HCT116 (cell line): ENCODE measurements at regions not wholly inside any gene's neighbourhood (a gene's known extent, or its start where the extent isn't known, plus 50 kb on each side); places are given as distances from the start of the nearest gene placed in this dataset.

Experiments
- EZH2 ChIP-seq: fragments of 200-600 bp; sonication (generic); IDR thresholded peaks from 2 replicates; pipeline ENCODE4 v1.6.1; 2017; ENCODE audit warnings: antibody characterized with exemption, mixed run types
- TF ChIP-seq, protein P1 (sequence below): IDR thresholded peaks from 2 replicates; pipeline ENCODE4 v1.6.1; 2012
- TF ChIP-seq, protein P2 (sequence below): IDR thresholded peaks from 2 replicates; pipeline ENCODE4 v1.6.1; 2012

DNA sequence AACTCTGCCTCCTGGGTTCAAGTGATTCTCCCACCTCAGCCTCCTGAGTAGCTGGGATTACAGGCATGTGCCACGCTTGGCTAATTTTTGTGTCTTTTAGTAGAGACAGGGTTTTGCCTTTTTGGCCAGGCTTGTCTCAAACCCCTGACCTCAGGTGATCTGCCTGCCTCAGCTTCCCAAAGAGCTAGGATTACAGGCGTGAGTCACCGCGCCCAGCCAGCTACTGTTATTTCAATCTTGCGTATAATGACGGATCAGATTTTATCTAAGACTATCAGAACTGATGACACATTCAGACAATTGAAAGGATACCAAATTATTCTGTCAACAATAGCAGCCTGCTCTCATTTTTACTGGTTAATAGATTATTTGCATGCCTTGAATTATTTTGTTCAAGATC, 612.2 kb downstream of the ZIC1 start:
- TF ChIP-seq EZH2 = no peak
- TF ChIP-seq, protein P1, sequence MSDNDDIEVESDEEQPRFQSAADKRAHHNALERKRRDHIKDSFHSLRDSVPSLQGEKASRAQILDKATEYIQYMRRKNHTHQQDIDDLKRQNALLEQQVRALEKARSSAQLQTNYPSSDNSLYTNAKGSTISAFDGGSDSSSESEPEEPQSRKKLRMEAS = no peak
- TF ChIP-seq, protein P2, sequence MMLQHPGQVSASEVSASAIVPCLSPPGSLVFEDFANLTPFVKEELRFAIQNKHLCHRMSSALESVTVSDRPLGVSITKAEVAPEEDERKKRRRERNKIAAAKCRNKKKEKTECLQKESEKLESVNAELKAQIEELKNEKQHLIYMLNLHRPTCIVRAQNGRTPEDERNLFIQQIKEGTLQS = no peak
